Activated T-cell treated with anti-CD3 and anti-CD28 coated beads for 1 hour (primary cell): ENCODE measurements at regions not wholly inside any gene's neighbourhood (a gene's known extent, or its start where the extent isn't known, plus 50 kb on each side); places are given as distances from the start of the nearest gene placed in this dataset.

Experiments
- DNase-seq: peaks from one replicate; pipeline ENCODE4 v3.0.0-alpha.2; 2020; ENCODE audit warnings: low read depth

DNA sequence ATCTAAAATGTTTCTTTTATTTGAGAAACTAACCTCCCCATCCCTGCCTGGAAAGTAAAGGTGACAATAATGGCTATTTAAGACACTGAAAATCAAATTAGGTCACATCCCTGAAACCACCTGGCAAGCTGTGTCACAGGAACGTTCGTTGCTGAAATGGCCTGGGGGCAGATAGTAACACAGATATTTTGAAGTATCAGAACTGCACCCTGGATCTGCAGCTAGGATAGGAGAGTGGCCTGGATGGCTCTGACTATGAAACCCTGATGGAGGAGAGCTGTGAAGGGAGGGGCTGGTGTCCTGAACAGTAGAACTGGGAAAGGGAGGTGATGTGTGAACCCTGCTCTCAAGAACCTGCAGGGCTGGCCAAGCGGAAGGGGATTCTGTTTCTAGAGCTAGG is 648.3 kb upstream of the CFAP20DC start:
- DNase-seq, result no peak

DNA sequence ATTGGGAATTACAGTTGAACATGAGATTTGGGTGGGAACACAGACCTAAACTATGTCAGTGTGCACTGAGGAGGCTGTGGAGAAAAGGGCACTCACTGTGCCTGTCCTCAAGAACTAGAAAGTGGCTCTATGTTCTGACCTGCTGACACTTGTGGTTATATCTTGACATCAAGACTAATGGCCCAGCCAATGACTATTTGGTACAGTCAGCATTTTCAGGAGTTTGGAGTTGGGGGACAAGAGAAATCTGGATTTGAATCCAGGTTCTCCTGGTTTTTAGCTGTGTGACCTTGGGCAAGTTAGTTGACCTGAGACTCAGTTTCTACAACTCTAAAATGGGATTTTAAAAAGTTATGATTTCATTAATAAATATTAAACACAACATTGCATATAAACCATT is 647.0 kb upstream of the CFAP20DC start:
- no peak for DNase-seq

DNA sequence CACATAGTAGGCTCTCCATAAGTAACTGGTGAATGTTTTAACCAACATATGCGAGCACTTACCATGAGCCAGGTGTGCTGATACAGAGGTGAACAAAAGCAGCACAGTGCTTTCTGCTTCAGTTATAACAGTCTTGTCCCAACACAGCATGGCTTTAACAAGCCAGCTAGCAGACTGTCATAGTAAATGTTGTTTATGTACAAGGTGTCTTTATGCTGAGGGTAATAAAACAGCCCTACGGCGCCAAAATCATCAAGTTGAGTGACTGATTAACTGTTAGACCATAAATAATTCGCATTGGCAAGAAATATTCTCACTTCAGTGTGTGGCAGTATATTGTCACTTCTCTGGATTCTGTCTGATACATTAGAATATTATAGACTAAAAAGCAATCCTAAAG is 646.0 kb upstream of the CFAP20DC start:
- DNase-seq, result no peak

DNA sequence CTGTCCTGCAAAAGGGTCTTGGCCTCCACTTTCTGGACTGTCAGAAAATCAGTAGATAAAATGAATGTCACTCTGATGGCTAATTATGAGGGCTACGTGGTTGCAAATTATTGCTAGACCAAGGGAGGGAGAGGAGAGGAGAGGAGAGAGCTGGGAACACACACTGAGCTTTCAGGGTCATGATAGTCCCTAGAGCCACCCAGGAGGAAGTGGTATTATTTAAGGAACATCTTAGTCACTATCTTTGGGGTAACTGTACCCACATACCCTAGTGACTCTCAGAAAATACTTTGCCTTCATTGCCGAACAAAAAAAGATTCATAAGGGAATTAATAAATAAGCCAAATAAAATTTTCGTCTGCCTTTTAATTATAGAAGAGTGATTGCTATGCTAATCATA is 642.3 kb upstream of the CFAP20DC start:
- DNase-seq, result no peak

DNA sequence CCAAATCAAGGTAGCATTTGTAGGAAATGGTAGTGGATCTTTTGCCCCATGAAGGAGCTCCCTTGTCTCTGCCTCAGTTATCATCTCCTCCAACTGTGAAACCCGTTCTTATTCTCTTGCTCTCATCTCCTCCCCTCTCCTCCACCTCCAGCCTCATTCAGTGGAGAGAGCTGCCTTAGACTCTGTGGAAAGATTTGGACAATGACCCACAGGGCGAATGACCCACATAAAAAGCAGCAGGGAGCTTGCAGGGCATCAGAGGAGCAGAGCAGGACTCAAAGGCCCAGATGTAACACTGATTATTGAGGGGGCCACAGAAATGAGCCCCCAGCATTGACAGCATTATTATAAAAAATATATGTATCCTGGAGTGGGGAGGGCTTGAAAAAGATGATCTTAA is 641.1 kb upstream of the CFAP20DC start:
- DNase-seq, result no peak

DNA sequence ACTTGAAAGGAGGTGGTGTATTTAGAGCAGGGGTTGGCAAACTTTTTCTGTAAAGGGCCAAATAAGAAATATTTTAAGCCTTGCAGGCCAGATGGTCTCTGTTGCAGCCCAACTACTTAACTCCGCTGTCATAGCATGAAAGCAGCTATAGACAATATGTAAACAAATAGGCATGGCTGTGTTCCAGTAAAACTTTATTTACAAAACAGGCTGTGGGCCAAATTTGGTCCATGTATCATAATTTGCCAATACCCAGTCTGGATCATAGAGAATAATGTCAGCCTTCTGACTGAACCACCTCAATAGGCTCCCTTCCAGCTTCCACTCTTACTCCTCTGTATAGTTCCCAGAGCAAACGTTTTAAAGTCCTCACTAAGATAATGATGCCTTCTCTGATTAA is 638.8 kb upstream of the CFAP20DC start:
- DNase-seq, result no peak

DNA sequence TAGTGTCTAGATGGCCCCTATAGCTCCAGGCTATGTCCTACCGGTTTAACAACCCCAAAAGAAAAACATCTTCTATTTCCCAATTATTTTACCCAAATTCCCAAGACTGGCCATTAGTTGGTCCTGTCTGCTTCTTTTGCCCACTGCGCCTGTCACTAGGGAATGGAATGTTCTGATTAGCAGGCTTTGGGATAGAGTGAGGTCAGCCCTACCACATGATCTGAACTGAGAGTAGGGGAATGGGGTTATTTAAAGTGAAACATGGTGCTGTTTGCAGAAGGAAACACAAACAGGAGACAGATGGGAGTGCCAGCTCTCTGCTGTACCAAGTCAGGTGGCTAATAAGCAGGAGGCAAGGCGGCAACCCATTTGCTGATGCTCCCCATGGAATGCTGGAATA is 635.6 kb upstream of the CFAP20DC start:
- no peak for DNase-seq

DNA sequence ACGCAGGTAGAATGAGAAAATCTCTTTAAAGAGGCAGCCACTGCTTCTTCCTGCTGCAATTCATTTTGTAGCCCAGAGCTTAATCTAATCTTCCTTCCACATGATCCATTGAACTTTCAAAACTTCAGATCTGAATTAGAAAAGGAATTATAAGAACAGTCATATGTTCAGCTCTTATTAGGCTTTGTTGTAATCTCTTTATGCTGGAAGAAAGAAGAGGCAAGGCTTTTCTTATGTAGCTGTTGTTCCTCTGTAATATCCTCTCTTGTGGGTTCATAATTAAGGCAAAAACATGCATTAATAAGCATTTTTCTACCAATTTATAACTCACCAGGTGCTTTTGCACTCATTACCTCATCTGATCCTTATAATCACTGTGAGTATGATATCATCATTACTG is 634.9 kb upstream of the CFAP20DC start:
- no peak for DNase-seq

DNA sequence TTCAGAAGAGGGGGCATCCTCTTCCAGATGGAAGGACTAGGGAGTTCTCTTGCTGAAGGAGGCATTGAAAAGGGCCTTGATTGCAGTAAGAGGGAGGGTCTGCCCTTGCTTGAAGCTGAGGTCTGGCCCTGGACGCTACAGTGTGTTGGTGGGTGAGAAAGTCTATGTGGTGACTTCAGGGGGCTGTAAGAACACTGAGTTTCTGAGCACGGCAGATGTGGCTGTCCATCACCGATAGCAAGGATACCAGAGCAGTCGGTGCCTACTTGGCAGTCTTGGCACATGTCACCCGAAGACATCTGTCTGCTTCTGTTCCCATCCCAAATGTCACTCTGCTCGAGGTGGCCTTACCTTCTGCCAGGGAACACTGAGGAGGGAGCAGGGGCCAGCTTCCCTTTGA is 631.1 kb upstream of the CFAP20DC start:
- DNase-seq, result no peak

DNA sequence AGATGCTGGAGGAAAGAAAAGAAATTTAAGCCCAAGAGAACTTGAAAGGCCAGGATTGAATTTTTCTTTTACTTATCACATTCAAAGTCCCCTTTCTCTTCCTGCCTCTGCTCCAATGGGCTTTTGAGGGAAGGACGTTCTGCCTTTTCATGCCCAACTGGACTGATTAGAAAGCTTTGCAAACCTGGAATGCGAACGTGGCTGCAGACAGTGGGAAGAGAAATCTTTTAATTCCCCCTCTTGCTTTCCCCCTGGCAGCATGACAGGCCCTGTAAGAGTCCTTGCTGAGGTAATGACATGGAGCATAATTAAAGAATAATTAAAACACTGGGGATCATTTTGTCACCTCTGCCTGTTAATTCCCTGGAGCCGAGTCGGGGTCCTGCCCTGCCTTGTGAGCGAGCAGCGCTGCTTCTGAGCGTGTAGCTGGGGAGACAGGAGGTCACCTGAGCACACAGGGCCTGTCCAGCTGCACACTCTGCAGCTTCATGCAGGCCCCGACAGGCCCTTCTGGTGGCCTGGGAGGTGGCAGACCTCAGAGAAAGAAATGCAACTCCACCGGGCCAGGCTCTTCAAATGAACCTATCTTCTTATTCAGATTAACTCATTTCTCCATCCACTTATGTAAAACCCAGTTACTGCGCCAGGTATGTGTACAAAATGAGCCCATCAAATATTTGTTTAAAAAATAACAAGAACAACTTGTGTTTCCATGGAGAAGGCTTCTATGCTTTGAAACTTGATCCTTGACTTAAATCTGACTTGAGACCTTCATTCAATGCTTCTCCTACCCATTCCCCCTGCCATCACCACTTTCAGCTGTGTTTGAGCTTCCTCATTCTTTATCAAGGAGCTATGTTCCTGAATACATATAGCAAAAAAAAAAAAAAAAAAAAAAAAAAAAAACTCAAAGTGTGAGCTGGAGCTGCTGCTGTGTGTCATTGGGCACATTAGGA is 628.2 kb upstream of the CFAP20DC start:
- no peak for DNase-seq

DNA sequence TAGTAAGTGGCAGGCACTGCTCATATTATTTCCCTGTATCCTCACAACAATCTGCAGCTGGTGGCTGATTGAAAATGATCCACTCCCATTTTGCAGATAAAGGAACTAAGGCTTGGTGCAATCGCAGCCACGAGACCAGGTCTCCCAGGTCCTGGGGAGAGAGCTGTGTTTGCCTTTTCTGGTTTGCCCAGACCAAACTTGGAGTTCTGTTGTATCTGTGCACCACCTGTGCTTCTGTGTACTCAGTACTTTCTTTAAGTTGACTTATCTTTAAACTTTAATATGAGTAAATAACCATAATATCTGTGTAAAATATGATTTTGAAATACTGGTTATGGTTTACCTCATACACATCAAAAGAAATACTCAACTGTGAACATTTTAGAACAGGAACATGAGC is 625.7 kb upstream of the CFAP20DC start:
- DNase-seq, result no peak

DNA sequence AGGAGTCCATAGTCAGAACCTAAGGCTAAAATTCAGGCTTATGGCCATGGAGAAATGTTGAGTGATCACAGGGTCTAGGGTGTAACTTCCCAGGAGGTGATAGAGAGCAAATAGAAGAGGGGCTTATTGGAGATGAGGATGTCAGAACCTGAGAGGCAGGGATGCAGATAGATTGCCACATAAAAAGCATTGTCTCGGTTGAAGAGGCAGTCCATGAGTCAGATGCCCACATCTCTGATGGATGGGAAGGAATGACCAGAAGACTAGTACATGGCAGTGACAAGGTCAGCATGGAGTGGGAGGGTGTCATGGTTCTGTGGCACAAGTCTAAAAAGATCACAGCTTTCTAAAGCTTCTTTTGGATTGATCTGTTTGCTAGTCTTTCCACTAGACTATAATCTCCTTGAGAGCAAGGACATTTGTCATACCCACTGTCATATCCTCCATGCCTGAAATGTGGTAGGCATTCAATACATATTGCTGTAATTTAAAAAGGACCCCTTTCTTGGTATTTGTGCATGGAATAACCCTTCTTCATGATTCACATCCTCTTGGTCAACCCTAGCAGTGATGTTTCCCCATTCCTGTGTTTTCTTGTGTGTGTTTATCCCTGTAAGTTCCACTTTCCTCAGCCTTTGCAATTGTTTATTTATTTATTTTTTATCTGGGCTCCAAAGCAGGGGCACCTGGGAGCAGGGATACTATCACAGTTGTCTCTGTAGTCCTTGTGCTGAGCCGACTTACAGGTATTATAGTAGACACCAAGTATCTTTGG is 613.4 kb upstream of the CFAP20DC start:
- no peak for DNase-seq

DNA sequence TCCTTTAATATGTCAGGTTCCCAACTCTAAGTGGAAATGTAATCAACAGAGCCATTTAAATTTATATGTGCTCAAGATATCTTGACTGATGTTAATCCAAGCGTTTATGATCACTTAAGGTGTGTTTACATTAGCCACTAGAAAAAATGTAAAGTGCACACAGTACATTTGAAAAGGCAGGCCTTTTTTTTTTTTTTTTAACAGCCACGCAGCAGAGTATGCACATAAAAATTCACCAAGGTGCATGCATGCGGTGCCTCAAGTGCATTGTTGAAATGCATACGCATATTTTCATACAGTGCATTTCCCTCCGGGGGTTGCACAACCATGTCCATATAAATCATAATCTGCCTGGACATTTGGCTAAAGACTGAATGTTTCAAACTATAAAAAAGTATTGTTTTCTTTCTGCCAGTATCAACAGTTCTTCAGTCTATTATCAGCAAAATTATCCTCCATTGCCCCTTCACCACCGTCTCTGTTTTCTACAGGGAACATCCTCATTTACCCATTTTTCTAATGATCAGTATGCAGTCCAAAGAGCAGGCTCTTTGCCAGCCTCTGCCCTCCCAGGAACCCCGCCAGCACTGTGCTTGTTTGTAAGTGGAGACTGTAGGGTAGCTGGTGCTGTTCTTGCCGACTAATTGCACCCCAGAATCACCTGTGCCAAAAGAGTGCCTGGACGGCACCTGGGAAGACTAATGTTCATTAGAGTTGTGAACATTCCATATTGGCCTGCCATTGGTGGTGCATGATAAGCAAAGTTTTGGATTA is 611.2 kb upstream of the CFAP20DC start:
- no peak for DNase-seq

DNA sequence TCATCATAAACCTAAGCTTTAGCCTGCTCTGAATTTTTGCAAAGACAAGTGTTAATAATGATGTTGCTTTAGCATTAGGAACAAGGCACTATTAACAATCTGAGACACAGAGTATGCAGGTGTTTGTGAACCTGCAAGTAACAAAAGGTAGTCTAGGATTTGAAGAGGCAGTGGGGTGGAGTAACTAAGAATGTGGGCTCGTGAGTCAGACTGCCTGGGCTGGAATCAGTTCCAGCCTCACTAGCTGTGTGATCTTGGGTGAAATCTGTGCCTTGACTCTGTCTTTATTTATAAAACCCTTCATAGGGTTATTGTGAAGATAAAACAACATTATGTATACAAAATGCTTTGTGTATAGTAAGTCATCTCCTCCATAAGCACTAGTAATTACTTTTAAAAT is 610.6 kb upstream of the CFAP20DC start:
- no peak for DNase-seq

DNA sequence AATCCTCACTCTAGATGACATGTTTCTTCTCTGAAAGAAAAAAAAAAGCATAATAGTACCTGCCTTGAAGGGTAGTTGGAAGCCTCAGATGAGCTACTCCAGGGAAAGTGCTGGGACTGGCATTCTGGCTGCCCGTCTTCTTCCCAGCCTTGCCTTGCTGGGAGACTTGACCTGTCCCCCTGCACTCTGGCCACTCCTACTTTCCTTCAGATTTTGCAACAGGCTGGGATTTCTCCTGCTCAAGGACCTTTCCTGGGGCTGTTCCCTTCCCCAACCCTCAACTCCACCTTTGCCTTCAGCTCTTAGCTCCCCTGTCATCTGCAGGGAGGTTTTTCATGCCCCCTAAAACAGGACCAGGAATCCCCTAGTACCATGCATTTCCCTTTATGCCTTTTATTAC is 609.9 kb upstream of the CFAP20DC start:
- no peak for DNase-seq

DNA sequence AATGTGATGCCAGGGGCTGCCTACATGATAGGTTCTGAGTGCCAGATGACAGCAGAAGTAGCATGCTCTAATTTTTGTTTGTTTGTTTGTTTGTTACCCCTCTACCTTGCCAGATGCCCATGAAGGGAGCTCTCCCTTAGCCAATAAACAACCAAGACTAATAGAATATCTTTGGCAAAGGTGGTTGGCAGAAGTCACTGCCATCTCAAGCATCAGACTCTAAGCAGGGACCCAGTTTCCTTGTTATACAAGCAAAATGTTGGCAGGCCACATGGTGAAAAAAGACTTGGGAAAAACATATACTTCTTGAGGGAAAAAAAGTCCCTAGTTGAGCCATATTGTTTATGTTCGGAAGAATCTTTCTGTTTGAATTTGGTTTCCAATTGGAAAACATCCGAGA is 609.0 kb upstream of the CFAP20DC start:
- no peak for DNase-seq

DNA sequence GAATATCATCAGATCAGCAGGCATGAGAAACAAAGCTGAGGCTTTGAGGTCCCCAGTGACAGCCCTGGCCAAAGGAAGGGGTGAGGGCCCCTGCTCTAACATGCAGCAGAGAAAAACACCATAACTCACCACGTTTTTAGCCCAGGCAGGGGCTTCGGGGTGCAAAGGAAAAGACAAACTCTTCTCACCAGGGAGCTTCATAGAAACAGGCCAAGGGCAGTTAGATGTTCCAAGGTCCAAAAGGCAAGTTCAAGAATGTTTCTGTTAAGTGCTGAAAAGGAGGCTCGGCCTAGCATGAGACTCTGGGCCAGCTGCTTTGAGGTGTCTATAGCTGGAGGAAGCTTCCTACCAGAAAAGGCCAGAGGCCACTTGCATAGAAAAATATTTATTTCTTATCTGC is 608.4 kb upstream of the CFAP20DC start:
- DNase-seq, result no peak

DNA sequence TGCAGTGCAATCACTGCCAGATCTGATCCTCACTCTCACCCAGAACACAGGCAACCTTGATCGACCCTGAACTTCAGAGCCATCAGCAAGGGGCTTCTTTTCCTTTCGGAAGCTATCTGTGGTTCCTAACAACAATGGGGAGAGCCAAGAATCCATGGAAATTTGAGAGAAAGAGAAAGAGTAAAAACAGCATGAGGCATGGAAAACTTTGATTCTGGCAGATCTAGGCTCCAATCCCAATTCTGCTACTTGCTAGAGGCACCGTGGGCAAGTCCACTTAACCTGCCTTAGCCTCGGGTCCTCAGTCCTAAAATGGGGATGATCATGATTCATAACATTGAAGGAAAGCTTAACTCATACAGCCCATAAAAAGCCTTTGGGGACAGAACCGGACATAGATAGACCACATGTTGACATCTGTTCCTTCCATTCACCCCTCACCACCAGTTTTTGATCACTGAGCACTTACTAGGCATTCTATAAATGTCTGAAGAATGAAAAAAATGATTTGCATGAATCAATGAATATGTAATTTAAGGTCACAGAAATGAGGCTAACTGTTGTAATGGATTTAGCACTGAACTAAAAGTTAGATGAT is 605.7 kb upstream of the CFAP20DC start:
- no peak for DNase-seq

DNA sequence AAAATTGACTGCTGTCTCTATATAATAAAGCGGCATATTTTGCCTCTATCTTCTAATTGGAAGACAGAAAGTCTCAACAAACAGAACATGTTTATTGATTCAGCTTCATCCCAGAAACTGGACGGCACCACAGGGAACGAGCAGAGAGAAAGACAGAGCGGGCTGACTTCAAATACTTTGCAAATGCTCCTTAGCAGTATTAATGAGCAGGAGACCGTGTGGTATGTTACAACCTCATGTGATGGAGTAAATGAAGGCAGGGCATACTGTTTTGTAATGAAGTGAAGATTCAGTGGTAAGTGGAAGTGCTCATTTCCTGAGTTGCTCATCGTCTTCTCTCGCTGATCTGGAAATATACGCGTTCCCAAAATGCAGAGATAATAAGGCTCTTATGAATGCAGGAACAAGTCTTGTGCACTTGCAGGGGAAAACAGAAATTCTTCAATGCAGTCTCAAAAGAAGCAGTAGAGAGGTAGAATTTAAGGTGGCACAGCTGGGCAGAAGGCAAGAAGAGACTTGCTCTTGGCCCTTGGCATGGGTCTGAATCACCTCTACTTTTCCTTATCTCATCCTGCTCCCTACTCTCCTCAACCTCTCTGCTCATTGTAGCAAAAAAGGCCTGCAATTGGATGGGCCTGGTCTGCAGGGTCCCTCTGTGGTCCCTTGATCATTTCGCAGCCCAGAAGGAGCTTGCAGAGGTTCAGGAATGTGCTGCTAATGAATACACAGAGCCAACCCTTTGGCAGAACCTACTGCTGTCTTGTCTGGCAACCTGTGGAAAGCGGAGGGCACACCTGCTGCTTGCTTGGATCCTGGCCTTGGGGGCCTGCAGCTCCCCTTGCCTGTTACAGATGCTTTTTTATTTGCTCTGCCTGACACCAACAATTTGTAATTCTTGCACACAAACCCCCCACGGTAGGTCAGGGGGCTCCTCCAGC is 604.9 kb upstream of the CFAP20DC start:
- DNase-seq, result no peak

DNA sequence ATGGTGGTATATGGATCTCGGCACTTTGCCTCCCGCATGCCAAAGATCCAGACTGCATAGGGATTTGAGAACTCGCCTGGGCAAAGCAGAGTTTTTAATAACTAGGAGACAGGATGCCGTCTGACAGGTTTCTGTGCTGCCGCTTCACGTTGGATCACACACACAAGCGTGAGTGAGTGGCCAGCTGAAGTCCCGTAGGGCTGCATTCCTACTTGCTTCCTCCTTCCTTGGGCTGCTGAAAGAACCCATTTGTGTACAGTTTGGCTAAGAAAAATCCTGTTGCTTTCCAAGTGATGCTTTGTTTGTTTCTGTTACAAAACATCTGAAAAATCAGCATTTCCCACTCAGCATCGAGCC is 604.3 kb upstream of the CFAP20DC start:
- DNase-seq, result no peak
